Right renal pelvis (tissue), 4 donors: ENCODE measurements at regions not wholly inside any gene's neighbourhood (a gene's known extent, or its start where the extent isn't known, plus 50 kb on each side); places are given as distances from the start of the nearest gene placed in this dataset.

Source experiments
- DNase-seq, 4 donors: peaks; one replicate each; pipeline ENCODE4 v3.0.0-alpha.2; 2013; ENCODE audit warnings: low read depth in 4 of 4, low spot score in 3 of 4, missing footprints in 1 of 4

DNA sequence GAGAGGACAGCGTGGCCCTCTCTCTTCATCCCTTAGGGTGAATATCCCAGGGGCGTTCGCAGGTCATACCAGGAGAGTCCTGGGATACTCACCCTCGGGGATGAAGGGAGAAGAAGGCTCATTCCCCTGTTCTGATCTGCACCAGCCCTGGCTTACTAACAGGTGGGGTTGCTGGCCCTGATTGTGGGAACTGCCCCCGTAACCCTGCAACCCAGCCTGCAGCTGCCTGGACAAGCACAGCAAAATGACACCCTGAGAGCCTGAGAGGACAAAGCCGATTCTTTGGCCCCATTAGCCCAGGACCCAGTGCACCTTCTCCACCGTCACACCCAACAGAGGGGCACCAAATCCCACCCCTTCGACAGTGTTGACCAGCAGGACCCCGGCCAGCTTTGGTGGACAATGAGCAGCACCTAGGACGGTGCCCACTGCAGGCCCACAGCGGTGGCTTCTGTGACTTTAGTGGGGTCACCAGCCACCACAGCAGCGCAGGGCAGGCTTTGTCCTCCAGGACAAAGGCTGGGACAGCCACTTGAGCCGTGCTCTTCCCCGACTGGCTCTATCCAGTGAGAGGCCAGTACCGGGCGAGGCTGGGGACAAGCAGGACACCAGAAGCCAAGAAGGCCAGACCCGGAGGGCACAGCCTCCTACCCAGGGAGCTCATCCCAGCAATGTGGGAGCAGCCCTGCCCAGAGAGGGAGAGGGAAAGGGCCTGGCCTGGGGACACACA is 98.5 kb upstream of the RTL6 start:
- no peak for DNase-seq

DNA sequence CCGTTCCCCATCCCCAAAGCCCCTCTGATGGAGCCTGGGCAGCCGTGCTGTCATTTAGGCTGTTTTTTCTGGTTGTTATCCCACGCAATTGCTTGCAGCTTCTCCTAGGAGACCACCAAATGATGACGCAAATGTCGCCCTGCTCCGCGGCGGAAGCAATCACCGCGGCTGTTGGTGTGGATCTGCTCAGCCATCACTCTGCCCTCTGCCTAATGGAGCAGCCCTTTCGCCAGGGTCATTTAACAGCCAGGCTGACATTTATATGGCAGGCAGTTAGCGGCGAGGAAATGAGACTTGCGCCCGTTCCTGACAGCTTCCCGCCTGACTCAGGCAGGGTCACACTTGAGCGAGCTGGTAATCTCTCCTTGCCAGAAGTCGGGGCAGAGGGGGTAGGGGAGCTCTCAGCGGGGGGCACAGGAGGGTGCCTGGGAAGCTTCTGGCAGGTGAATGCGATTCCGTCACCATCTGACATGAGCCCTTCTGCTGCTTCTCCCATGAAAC is 97.9 kb upstream of the RTL6 start:
- peak; percentile 48 to 74 (median 62) for DNase-seq

DNA sequence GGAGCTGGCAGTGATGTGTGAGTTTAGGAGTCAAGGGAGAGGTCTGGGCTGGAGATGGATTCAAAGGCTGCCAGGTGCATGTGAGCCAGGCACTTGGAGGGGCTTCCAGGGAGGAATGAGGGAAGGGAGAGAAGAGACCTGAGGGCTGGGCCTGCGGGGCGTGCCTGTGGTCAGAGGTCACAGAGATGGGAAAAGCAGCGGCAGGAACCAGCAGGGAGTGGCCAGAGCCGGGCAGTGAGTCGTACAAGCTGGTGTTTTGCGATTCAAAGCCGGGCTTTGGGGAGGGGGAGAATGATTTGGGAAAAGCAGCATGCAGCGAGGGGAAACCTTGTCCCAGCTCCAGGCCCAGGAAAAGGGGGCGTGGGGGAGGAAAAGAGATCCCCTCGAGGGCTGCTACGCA is 96.9 kb upstream of the RTL6 start:
- DNase-seq, result no peak

DNA sequence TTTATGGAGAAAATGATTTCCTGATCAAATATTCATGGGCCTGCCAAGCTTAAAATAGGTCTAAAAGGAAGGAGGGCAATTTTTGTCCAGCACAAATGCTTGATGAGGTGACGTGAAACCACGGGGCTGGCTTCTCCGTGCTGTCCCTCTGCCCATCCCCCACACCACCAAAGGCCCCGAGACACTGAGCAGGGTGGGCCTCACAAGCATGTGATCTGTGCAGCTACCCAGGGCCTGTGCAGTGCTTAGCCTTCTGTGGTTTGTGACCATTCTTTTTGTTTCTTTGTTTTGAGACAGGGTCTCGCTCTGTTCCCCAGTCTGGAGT is 94.8 kb upstream of the RTL6 start:
- no peak for DNase-seq

- no peak for DNase-seq
These were observed 94.2 kb upstream of the RTL6 start for GRCh38 chr22:44592126-44592823.

GRCh38 chr22:44591146-44591790 is 93.2 kb upstream of the RTL6 start:
- DNase-seq, result no peak

GRCh38 chr22:44590291-44590690 is 92.3 kb upstream of the RTL6 start:
- no peak for DNase-seq

DNA sequence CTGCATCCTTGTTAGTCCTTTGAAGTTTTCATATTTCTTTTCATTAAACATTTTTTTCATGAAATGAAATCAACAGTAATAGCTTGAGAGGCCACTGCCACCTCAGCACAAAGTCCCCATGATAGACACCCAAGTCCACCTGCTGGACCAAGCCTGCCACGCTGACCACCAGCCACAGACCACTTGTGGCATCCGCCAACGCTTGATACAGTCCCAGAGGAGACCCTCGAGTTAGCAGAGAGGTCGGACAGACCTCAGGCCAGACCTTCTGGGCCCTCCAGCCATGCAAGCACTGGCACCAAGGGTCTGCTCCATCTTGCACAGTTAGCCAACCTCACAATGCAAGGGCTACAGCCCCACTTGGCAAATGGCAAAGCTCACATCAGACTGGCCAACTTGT is 91.8 kb upstream of the RTL6 start:
- DNase-seq, result no peak

GRCh38 chr22:44588348-44588747 is 90.3 kb upstream of the RTL6 start:
- no peak for DNase-seq

DNA sequence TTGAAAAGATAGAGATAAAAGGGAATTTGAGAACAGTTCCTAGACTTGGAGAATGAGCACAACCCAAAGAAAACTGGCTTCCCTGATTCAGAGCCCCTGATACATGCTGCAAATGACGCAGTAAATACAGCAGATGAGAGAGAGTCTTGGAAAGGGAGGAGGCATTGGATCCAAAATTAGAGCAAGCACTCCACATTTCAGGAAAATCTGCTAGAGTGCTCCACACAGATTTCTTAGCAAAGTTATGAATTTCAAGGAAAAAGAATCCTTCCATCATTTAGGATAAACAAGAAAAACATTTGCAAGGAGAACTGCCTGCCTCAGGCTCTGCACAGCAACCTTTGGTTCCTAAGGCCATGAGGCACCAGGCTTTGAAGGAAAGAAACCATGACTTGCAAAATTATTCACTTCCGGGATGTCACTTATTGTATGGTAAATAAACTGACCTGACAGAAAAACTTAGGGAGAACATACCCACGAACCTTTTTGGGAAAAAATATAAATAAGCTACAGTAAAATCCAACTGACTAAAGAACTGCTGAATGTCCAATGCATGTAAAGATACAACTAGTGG is 89.8 kb upstream of the RTL6 start:
- DNase-seq, result no peak

DNA sequence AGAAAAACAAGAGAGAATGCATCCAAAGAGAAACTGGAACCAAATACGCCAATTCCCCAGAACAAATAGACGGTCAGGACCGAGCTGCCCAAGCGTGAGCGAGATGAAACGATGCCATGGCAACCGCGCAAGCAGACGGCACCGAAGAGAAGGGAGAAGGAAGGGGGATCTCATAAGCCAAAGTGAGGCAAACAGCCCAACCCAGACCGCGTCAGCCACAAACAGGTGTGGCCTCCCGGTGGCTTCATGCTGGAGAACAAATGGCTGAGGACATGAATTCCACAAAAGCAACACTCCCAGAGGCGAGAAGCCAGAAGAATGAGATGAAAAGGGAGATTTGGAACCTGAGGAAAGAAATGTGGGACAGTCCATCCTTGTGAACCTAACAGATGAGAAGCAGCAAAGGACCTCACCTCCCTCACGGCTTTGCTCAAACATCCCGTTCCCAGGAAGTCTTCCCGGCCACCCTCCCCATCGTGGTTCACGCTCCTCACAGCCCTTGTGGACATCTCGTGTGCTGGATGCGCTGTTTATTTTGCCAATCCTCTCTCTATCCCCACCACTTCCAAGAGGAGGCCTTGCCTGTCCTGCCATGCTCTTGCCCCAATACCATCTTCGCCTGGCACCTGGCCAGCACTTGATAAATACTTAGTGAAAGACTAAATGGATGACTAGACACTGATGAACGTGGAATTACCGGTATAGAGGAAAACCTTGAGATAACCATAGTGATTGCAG is 89.1 kb upstream of the RTL6 start:
- DNase-seq, result peak in 2 of 4 donors; percentile 49 to 61

- no peak for DNase-seq
These were observed 88.4 kb upstream of the RTL6 start for GRCh38 chr22:44586351-44586990.

DNA sequence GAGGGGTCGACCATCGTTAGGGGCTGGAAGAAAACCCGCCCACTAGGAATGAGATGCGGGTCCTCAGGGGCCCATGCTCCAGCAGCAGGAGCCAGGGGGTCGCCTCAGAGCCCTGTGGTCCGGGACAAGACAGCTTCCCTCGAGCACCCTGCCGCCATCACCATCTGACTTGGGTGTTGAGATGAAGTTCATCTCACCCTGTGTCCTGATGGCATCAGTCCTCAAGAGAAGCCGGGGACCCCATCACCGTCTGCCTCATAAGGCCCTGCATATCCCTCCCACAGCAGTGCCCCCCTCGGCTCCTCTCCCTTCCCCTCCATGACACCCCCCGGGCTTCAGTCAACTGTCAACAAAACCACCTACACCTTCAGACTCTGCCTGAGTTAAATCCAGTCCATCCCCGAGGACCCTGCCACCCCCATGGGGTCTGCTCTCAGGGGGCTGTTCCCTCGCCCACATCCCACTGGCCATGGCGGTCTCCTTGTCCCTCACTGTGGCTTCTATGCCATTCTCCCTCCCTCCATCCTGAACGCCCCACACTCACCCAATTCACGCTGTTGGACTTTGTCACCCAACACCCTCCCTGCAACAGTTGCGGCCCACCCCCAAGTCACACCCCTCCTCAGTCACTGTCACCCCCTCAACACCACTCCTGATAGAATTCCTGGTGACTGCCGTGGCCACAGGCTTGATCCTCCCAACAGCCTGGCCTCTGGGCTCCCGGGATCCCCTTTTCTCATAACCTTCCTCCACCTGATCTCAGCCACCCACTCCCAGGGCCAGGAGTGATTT is 87.7 kb upstream of the RTL6 start:
- no peak for DNase-seq

- no peak for DNase-seq
These were observed 86.3 kb upstream of the RTL6 start for GRCh38 chr22:44584256-44584902.

DNA sequence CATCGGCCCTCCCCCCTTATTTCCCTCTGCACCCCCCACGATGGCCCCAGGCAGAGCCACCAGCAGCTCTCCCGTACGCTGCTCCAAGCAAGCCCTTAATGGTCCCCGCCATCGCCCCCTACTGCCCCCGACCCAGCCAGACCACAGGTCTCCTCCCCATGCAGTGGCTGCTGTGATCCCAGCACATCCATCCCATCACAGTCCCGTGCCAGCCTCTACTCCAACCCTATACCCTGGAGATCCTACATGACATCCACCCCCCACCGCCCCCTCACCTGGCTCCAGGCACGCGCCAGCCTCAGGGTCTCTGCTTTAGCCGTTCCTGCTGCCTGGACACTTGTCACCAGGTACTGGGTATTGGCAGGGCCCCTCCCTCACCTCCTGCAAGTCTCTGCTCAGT is 85.8 kb upstream of the RTL6 start:
- no peak for DNase-seq

DNA sequence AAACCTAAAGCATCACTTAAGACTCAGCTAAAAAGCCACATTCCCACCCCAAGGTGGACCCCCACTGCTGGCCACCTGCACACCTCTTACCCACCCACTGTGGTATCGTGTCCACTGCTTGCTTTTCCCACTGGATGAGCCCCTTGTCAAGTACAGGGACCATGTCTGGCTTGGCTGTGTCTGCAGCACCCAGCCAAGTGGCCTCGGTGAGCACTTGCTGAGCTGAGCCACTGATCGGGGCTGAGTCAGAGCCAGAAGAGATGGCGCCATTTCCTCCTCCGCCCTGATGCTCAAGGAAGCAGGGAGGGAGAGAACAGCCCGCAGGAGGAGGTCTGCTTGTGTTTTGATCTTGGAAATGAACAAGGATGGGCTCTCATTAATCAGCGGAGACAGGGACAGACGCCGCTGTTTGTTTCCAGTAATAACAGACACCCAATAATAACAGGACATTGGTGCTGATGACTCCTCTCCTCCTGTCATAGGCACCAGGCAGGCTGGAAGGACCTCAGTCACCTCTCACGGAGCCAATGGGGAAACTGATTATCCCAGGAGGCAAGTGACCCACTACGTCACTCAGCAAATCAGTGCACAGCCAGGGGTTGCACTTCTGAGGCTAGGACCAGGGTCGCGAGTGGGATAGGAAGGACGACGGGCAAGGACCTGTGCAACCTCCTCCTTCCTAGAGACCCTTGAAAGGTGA is 85.2 kb upstream of the RTL6 start:
- no peak for DNase-seq

DNA sequence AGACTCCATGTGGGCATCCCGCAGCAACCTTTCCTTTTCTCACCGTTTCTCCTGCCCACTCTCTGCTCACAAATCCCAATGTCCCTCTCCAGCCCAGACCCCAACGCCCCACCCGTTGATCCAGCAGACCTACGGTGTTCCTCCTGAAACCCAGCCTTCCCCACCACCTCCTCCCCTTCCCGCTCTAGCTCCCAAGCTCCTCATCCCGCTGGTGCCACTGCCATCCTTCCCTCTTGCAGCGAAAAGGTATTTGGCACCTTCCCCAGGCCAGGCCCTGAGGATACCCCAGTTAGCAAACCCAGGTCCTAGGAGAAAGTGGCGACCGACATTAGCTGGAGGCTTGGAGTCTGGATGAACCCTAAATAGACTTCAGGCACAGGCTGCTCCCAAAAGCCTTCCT is 84.0 kb upstream of the RTL6 start:
- DNase-seq, result no peak

DNA sequence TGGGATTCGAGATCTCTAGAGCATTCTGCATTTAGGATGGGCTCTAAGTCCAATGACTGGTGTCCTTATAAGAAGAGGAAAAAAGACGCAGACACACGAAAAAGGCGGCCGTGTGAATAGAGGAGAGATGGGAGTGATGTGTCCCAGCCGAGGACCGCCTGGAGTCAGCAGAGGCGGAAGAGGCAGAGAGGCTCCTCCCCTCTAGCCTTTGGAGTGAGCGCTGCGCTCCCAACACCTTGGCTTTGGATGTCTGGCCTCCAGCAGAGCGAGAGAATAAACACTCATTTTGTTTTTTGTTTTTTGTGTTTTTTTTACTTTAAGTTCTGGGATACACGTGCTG is 83.0 kb upstream of the RTL6 start:
- no peak for DNase-seq
